ENCODE measurements at regions not wholly inside any gene's neighbourhood (a gene's known extent, or its start where the extent isn't known, plus 50 kb on each side); places are given as distances from the start of the nearest gene placed in this dataset.

- DNase-seq, result no peak
These were observed 129.0 kb downstream of the SYF2 start for GRCh38 chr1:25103164-25103795.

GRCh38 chr1:25100151-25100833 lies 132.0 kb downstream of the SYF2 start:
- no peak for DNase-seq

GRCh38 chr1:25099343-25099951 lies 132.9 kb downstream of the SYF2 start:
- DNase-seq, result peak; percentile 3

- no peak for DNase-seq
These were observed 133.6 kb downstream of the SYF2 start for GRCh38 chr1:25098717-25099116.

- DNase-seq, result no peak
These were observed 135.8 kb downstream of the SYF2 start for GRCh38 chr1:25096307-25097150.

- DNase-seq, result no peak
These were observed 136.6 kb downstream of the SYF2 start for GRCh38 chr1:25095635-25096200.

GRCh38 chr1:25094995-25095394 lies 137.3 kb downstream of the SYF2 start:
- no peak for DNase-seq

- no peak for DNase-seq
These were observed 138.1 kb downstream of the SYF2 start for GRCh38 chr1:25094229-25094628.

GRCh38 chr1:25091658-25092057 lies 140.6 kb downstream of the SYF2 start:
- no peak for DNase-seq

GRCh38 chr1:25090707-25091422 lies 141.4 kb downstream of the SYF2 start:
- no peak for DNase-seq

GRCh38 chr1:25089772-25090171 lies 142.5 kb downstream of the SYF2 start:
- no peak for DNase-seq

GRCh38 chr1:25088946-25089345 lies 143.4 kb downstream of the SYF2 start:
- DNase-seq, result no peak

GRCh38 chr1:25088180-25088701 lies 144.1 kb downstream of the SYF2 start:
- no peak for DNase-seq

GRCh38 chr1:25086518-25087079 lies 145.7 kb downstream of the SYF2 start:
- DNase-seq, result no peak

GRCh38 chr1:25084407-25084806 lies 147.9 kb downstream of the SYF2 start:
- no peak for DNase-seq

GRCh38 chr1:25083481-25084345 lies 148.6 kb downstream of the SYF2 start:
- no peak for DNase-seq

GRCh38 chr1:25082995-25083394 lies 149.3 kb downstream of the SYF2 start:
- DNase-seq, result no peak

GRCh38 chr1:25082216-25082899 lies 149.9 kb downstream of the SYF2 start:
- no peak for DNase-seq

- DNase-seq, result no peak
These were observed 150.8 kb downstream of the SYF2 start for GRCh38 chr1:25081496-25081895.
